ENCODE measurements at regions not wholly inside any gene's neighbourhood (a gene's known extent, or its start where the extent isn't known, plus 50 kb on each side); places are given as distances from the start of the nearest gene placed in this dataset.

DNA sequence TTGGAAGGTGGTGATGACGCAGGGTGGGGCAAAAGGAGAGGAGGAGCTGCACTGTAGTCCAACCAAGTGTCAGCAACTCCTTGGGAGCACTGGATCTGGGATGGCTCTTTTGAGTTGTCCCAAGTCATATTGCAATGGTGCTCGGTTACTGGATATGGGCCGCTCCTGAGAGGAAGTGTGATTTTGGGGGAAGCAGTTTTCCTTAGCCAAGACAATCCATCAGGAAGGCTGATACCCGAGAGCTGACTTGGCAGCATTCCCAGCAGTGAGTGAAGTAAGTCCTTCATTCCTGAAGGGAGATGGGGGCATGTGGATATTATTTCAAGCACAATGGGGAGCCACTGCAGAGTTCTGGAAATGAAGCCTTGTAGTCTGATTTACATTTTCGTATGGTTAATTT lies 354.1 kb downstream of the RFPL4B start:
- no peak for DNase-seq (ENCODE audit: low read depth in 2 of 3, low spot score in 1 of 3)

DNA sequence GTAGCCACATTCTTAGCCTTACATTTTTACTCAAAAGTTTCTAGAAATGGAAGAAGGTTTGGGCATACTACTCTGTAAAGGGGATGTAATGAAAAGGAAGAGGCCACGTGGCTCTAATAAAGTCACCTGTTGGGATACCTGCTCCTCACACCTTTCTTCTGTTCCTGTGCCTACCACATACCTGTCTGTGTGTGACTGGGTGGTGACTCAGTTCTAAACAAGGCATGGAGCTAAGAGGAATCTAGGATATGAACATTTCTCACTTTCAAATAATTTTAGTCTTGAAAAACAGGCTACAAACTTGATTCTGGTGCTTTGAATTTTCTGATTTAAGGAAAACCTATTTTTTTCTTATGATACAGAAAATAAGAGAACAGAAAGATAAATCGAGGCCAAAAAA lies 363.6 kb downstream of the RFPL4B start:
- DNase-seq (ENCODE audit: low read depth in 2 of 3, low spot score in 1 of 3) = no peak

DNA sequence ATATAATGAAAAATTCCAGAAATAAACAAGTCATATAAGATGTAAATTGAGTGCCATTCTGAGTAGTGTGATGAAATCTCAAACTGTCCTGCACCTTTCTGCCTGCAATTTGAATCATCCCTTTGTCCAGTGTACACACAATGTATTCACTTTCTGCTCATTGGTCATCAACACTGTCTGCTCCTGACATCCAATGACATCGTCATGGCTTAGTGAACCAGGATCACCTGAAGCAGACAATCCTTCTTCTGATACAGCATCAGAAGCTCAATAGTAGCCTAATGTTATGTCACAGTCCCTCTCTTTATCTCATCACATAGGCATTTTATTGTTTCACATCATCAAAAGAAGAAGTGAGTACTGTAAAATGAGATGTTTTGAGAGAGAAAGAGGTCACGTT lies 366.3 kb downstream of the RFPL4B start:
- no peak for DNase-seq (ENCODE audit: low read depth in 2 of 3, low spot score in 1 of 3)

DNA sequence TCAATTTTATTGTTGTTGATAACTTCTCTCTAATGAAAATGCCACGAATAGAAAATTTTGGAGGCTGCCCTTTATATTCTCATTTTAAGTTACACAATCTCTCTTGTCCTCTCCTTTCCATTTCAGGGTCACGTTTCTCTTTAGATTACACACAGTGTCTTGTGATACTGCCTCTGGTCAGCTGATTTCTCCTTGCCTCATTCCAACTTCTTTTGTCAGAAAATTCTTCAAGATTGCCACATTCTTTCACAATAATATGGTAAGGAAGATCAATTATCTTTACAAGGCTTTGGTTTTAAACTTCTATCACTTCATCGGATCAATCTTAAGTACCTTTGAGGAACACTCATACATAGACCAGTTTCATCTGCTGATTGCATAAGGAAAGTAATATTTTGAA lies 370.3 kb downstream of the RFPL4B start:
- no peak for DNase-seq (ENCODE audit: low read depth in 2 of 3, low spot score in 1 of 3)

DNA sequence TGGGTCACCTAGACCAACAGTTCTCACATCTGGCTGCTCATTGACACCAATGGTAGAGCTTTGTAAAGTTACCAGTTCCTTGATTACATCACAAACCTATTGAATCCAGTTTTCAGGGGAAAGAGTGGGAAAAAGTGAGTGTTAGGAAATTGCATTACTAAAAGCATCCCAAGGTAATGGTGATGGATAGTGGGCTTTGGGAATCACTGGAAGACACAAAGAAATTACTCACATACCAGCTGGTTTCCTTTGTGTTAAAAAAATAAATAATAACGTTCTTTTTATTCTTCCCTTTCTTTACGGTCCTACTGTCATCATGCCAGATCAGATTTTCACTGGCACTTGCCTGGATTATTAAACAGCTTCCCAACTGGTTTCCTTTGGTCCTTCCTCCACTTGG lies 370.7 kb downstream of the RFPL4B start:
- no peak for DNase-seq (ENCODE audit: low read depth in 2 of 3, low spot score in 1 of 3)

DNA sequence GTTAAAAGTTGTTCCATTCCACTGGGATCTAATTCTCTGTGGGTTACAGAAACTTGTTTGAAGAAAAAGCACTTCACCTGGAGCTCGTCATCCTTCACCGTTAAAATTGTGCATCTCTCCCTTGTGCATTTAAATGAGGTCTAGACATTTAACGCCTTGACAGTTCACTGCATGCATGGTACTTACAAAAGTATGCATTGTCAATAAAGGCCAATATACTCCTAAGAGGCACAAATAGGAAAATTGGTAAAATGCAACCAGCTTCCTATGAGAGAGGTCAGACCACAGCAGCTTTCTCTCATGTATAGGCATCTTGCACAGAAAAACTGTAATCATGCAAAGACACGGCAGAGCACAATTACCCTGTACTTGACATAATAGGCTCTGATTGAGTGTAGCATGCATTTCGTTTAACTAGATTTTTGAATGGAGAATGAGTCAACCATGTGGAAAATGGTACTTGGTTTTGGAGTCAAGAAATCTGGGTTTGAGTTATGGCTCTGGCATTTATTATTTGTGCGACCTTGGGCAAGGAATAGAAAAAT lies 378.5 kb downstream of the RFPL4B start:
- DNase-seq (ENCODE audit: low read depth in 2 of 3, low spot score in 1 of 3) = no peak

DNA sequence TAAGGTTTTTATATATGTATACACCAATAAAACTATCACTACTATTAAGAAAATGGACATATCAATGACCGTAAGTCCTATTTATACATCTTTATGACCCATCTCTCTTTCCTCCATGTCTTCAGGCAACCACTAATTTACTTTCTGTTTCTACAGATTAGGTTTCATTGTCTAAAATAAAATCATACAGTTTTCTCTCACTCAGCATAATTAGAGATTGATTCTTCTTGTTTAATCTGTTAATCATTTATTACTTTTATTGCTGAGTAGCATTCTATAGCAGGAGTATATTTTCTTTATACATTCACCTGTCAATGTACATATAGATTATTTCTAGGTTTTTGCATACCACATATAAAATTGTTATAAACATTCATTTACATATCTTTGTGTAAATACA lies 388.0 kb downstream of the RFPL4B start:
- no peak for DNase-seq (ENCODE audit: low read depth in 2 of 3, low spot score in 1 of 3)

DNA sequence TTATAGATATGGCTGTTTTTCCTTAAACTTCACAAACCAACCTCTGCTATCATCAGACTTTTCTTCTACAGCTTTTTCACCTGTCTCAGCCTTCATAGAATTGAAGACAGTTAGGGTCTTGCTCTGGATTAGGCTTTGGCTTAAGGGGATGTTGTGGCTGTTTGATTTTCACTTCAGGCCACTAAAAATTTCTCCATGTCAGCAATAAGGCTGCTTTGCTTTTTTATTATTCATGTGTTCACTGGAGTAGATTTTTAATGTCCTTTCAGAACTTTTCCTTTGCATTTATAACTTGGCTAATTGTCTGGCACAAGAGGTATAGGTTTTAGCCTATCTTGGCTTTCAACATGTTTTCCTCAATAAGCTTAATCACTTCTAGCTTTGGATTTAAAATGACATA lies 392.6 kb downstream of the RFPL4B start:
- no peak for DNase-seq (ENCODE audit: low read depth in 2 of 3, low spot score in 1 of 3)

DNA sequence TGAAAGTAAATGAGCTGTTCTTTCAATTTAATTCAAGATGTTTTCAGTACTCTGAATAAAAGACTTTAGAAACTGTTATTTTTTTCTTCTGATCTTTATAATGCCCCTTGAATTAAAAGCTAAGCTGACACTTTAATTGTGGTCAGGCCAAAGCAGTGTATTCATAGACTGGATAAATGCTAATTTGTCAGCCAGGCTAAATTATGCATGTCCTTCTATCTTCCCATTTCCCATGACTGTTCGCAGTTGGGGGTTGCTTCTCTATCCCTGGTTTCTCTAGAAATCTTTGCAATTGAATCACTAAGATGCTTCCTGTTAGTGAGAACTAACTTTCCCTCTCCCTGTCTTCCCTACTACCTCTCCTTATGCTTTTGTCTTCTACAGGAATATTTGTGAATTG lies 396.2 kb downstream of the RFPL4B start:
- no peak for DNase-seq (ENCODE audit: low read depth in 2 of 3, low spot score in 1 of 3)

DNA sequence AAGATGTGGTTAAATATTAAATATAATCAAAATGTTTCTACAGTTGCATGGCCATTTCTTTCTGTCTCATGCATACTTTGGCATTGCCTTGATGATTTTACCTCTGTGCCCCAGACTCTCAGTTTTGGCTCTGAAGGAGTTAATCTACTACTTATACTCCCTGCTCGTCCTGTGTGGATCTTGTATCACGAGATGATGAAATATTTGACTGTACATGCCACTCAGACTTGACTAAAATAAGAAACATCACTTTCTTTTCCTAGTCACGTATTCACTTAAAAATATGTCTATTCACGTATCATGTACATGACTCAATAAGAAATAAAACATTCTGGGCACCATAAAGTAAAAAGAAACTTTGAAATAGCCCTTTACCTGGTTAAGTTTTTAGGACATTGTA lies 397.7 kb downstream of the RFPL4B start:
- DNase-seq (ENCODE audit: low read depth in 2 of 3, low spot score in 1 of 3) = no peak

DNA sequence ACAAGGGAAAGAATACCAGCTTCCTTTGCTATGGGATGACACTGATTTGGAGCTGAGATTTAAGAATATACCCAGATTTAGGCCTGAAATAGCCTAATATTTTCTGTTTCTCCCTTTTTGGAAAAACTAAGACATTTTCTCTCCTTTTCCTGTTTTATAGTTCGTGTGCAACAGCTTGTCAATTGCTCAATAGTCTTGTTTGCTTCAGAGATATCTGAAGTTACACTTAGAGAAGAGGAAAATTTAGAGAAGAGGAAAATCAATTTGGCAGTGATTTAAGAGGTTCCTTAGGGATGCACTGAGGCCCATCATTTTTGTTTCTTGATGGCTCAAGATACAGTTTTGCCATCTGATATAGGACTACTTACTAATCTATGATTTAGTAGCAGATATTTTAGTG lies 398.6 kb downstream of the RFPL4B start:
- no peak for DNase-seq (ENCODE audit: low read depth in 2 of 3, low spot score in 1 of 3)

DNA sequence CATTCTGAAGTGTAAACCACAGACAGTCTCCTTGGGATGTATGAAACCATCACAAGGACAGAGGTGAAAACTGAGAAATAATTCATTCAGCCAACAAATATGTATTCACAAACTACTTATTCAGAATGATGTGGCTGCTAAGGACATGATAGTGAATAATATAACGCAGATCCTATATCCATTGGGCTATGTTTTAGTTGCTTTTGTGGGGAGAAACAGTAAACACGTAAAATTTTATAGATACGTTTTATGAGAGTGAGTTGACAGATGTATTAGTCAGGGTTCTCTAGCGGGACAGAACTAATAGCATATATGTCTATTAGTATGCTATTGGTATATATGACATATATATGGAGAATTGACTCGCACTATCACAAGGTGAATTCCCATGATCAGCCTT lies 402.5 kb downstream of the RFPL4B start:
- no peak for DNase-seq (ENCODE audit: low read depth in 2 of 3, low spot score in 1 of 3)

DNA sequence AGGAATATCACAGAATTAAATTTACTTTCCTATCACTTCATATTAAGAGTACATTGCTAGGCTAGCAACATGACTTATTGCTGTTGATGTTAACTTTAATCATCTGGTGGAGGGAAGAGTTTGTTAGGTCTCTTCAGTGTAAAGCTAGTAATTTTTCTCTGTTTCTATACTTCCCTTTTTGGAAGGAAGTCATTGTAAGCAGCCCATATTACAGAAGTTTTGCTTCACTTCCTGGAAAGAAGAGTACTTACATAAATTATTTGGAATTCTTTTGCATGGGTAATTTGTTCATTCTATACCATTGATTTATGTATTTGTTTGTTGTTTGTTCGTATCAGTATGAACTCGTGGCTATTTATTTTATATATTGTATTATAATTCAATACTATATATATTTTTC lies 405.2 kb downstream of the RFPL4B start:
- no peak for DNase-seq (ENCODE audit: low read depth in 2 of 3, low spot score in 1 of 3)

DNA sequence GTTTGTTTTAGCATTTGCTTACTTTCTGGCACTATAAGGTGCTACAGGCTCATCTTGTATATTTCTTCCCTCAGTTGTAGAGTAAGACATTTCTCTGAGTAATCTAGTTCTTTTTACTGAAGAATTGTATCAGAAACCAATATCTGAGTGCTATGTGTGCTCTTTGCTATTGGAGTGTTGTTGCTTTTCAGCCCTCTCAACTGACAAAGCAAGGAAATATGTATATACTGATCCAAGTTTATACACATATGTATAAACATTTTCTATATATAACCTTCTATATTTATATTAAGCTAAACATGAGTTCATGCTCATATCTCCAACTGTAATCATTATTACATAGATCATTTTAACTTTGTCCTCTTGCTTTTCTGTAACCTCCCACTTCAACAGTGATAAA lies 405.7 kb downstream of the RFPL4B start:
- no peak for DNase-seq (ENCODE audit: low read depth in 2 of 3, low spot score in 1 of 3)

DNA sequence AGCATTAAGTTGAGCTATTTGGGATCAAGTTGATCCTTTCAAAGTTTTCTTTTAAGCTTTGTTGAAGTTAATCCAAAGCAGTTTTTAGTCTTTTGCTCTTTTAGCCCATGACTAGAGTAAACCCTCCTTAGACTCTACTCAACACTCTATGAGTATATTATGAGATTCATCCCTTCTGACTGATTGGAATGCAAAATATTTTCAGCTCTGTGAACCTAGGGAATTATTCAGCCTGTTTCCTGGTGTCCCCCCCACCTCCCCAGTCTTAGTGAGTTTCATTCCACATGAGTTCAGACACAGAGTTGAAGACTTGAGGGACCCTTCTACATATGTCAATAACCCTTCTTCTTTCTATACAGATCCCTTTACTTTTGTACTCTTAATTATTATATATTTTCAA lies 413.7 kb downstream of the RFPL4B start:
- DNase-seq (ENCODE audit: low read depth in 2 of 3, low spot score in 1 of 3) = no peak

DNA sequence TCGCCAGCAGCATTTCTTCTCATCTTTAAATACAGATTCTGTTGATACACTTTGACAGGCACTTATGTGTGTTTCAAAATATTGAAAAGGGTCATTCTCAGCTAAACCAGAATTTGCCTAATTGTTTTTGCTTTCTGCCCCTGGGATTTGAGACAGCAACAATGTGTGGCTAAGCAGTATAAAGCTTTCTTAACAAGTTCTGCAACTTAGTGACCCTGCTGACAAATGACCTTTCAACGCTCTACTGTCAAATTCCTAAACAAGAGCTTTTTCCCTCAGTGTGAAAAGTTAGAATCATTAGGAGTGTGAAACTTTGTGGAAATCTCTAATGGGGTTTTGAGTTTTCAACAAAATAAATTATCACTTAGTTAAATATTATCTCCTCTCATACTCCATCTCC lies 414.6 kb downstream of the RFPL4B start:
- DNase-seq (ENCODE audit: low read depth in 2 of 3, low spot score in 1 of 3) = no peak

DNA sequence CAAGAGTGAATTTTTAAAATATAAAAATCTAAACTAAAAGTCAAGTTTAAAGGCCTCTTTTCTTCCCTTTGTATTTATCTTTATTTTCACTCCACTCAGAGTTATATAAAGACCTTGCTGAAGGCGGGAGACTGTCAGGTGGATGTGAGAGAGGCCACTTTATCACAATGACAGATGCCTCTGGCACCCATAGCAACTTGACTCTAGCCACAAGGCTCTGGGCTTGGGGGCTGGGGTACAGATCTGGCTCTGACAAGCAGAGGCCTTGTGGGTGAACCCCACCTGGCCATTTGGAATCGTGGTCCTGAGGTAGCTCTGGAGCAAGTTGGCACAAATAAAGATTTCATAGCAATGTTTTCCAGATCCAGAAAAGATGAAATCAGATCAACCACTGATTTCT lies 417.2 kb downstream of the RFPL4B start:
- no peak for DNase-seq (ENCODE audit: low read depth in 2 of 3, low spot score in 1 of 3)

DNA sequence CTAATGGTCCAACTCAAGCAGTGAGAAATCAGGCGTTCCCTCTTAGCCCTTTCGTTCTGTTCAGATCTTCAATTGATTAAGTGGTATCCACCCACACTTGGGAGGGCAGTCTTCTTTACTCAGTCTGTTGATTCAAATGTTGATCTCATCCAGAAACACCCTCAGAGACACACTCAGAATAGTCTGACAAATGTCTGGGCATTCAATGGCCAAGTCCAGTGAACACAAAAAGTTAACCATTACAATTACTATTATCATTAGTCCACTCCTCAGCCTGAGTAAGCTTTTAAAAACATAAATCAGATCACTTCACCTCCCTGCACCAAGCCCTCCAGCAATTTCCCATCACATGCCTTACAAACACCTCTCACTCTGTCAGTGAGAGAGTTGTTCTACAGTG lies 423.2 kb downstream of the RFPL4B start:
- no peak for DNase-seq (ENCODE audit: low read depth in 2 of 3, low spot score in 1 of 3)

DNA sequence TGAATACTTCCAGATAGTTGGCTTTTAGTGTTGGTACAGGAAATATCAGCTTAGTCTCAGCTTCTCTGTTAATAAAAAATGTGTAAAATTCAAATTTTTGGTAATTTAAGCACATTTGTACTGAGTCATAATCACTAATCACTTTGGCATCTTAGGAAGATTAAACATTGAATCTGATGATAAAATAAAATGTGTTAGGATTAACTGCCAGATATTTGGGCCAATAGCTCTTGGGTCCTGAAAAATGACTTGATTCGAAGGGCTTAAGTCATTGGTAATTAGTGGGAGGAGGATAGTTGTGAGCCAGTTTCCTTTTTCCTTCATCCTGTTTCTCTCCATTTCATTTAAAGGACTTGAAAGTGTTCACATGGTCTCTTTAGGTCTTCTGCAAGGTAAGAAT lies 426.1 kb downstream of the RFPL4B start:
- DNase-seq (ENCODE audit: low read depth in 2 of 3, low spot score in 1 of 3) = no peak

DNA sequence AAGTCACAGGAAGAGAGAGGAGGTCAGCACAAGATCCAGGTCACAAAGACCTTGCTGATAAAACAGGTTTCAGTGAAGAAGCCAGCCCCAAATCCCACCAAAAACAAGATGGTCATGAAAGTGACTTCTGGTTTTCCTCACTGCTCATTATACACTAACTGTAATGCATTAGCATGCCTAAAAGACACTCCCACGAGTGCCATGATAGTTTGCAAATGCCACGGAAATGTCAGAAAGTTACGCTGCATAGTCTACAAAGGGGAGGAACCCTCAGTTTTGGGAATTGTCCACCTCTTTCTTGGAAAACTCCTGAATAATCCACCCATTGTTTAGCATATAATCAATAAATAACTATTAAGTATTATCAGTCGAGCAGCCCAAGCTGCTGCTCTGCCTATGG lies 427.2 kb downstream of the RFPL4B start:
- no peak for DNase-seq (ENCODE audit: low read depth in 2 of 3, low spot score in 1 of 3)

DNA sequence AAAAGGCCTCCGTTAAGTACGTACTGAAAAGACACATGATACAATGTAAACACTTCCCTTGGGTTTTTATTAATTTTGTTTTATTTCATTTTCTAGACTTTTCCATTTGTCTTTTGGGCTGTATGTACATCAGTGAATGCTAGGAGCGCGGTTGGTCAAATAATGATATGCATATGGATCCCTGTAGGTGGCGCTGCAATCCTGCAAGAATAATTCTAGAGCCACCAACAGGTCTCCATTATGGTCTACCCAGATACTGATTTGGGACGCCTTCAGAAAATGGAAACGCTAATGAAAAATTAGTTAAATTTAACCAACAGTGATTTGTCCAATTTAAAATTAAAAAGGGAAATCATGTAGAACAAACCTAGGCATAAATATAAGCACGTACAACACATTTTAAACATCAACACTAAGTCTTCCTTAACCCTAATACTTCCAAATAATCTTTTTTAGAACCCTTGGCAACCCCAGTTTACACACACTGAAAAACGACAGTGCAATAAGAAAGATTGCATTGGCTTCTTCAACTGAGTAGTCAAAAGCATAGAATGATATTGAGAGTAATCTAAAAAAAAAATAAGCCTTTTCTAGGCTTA lies 433.5 kb downstream of the RFPL4B start:
- DNase-seq (ENCODE audit: low read depth in 2 of 3, low spot score in 1 of 3) = peak in 2 of 3 donors; percentile 1 to 14

DNA sequence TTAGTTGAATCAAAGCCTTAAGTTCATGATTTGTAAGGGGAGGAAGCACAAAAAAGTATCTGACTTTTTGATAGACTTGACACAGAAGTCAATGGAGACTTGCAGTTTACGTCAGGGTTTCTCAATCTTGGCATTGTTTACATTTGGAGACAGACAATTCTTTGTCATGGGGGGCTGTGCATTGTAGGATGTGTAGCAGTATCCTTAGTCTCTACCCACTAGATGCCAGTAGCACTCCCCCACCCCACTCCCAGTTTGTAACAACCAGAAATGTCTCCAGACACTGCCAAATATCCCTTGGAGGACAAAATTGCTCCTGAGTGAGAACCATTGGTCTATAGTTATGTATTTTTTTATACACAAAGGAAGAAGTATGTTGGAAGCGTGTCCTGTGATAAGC lies 434.1 kb downstream of the RFPL4B start:
- no peak for DNase-seq (ENCODE audit: low read depth in 2 of 3, low spot score in 1 of 3)

DNA sequence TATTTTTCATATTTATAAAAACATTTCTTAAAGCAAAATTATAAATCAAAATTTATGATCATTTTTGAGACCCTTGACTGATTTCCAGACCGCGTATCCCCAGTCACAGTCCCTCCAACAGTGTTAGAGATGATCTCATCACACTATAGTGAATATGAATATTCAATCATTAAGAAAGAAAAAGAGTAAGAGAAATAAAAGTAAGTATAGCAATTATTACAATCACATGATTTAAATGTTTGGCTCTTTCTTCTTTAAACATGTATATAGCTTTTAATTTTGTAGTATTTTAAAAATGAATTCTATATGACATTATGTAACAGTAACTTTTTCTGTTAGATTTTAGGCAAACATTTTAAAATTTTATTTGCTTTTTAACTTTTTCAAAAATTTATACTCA lies 438.3 kb downstream of the RFPL4B start:
- DNase-seq (ENCODE audit: low read depth in 2 of 3, low spot score in 1 of 3) = no peak

DNA sequence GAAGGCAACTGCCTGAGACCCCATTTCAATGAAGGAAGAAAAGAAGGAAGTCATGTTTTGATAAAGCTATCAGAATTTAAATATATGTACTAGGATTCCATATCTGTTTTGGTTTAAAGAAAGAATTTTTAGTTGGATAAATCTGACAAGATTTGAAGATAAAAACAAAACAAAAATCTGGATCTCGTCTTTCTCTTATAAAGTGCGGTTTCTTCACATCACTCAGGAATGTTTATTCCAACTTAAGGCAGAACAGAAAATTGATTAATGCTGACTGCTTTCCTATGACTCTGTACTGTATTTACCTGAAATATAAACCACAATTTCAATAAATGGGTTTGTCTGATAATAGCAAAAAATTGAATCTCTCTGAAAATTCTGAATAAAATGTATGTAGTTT lies 439.7 kb downstream of the RFPL4B start:
- no peak for DNase-seq (ENCODE audit: low read depth in 2 of 3, low spot score in 1 of 3)
